H9 (cell line): ENCODE measurements at regions not wholly inside any gene's neighbourhood (a gene's known extent, or its start where the extent isn't known, plus 50 kb on each side); places are given as distances from the start of the nearest gene placed in this dataset.

Experiments
- DNase-seq: peaks from one replicate; pipeline ENCODE4 v3.0.0-alpha.2; 2017
- H2AFZ ChIP-seq: one replicate; pipeline ENCODE4 v1.6.1; 2013; ENCODE audit warnings: mild to moderate bottlenecking, low read length, control low read depth, moderate library complexity
- H2AK5ac ChIP-seq: 2 replicates; pipeline ENCODE4 v1.6.1; 2013; ENCODE audit warnings: low read length, control low read depth, mixed read lengths; ENCODE audit not compliant: insufficient read length
- H2BK120ac ChIP-seq: one replicate; pipeline ENCODE4 v1.6.1; 2013; ENCODE audit warnings: low read depth, mild to moderate bottlenecking, low read length, control low read depth, inconsistent platforms; ENCODE audit not compliant: poor library complexity, severe bottlenecking
- H2BK12ac ChIP-seq: 2 replicates; pipeline ENCODE4 v1.6.1; 2013; ENCODE audit warnings: low read length, control low read depth, mixed read lengths, low read depth; ENCODE audit not compliant: insufficient read length
- H2BK15ac ChIP-seq: 2 replicates; pipeline ENCODE4 v1.6.1; 2013; ENCODE audit warnings: low read depth, low read length, control low read depth
- H2BK20ac ChIP-seq: one replicate; pipeline ENCODE4 v1.6.1; 2013; ENCODE audit warnings: low read depth, mild to moderate bottlenecking, low read length, control low read depth, inconsistent platforms; ENCODE audit not compliant: poor library complexity, severe bottlenecking
- H2BK5ac ChIP-seq: 2 replicates; pipeline ENCODE4 v1.6.1; 2013; ENCODE audit warnings: low read length, control low read depth, mixed read lengths; ENCODE audit not compliant: insufficient read length
- H3K14ac ChIP-seq: 2 replicates; pipeline ENCODE4 v1.6.1; 2013; ENCODE audit warnings: low read length, control low read depth; ENCODE audit not compliant: insufficient read depth
- H3K18ac ChIP-seq: 2 replicates; pipeline ENCODE4 v1.6.1; 2013; ENCODE audit warnings: low read depth, mild to moderate bottlenecking, mixed read lengths, low read length, control low read depth; ENCODE audit not compliant: insufficient read length
- H3K23ac ChIP-seq: 2 replicates; pipeline ENCODE4 v1.6.1; 2013; ENCODE audit warnings: low read length, control low read depth, mixed read lengths, low read depth; ENCODE audit not compliant: insufficient read length
- H3K23me2 ChIP-seq: 2 replicates; pipeline ENCODE4 v1.6.1; 2013; ENCODE audit warnings: low read depth, mild to moderate bottlenecking, mixed read lengths, low read length, control low read depth; ENCODE audit not compliant: insufficient read length, poor library complexity, severe bottlenecking
- H3K27ac ChIP-seq: 2 replicates; pipeline ENCODE4 v1.5.1; 2013; ENCODE audit warnings: low read length, control low read depth, mixed read lengths, low read depth; ENCODE audit not compliant: insufficient read length
- H3K27me3 ChIP-seq: 2 replicates; pipeline ENCODE4 v1.6.1; 2013; ENCODE audit warnings: low read length, control low read depth, inconsistent platforms; ENCODE audit not compliant: insufficient read depth
- H3K4ac ChIP-seq: 2 replicates; pipeline ENCODE4 v1.6.1; 2013; ENCODE audit warnings: low read depth, mild to moderate bottlenecking, control low read depth, inconsistent platforms, low read length, moderate library complexity
- H3K4me1 ChIP-seq: 2 replicates; pipeline ENCODE4 v1.6.1; 2013; ENCODE audit warnings: low read length, control low read depth, inconsistent platforms; ENCODE audit not compliant: insufficient read depth
- H3K4me2 ChIP-seq: 2 replicates; pipeline ENCODE4 v1.6.1; 2013; ENCODE audit warnings: low read length, control low read depth, mixed read lengths; ENCODE audit not compliant: insufficient read length, insufficient read depth
- H3K56ac ChIP-seq: 2 replicates; pipeline ENCODE4 v1.6.1; 2013; ENCODE audit warnings: low read depth, mild to moderate bottlenecking, mixed read lengths, low read length, control low read depth; ENCODE audit not compliant: insufficient read length
- H3K79me1 ChIP-seq: 2 replicates; pipeline ENCODE4 v1.6.1; 2013; ENCODE audit warnings: low read depth, mild to moderate bottlenecking, moderate library complexity, low read length, control low read depth, inconsistent platforms; ENCODE audit not compliant: insufficient read depth, poor library complexity, severe bottlenecking
- H3K79me2 ChIP-seq: 2 replicates; pipeline ENCODE4 v1.6.1; 2013; ENCODE audit warnings: low read length, control low read depth, inconsistent platforms; ENCODE audit not compliant: insufficient read depth
- H3K9ac ChIP-seq: 2 replicates; pipeline ENCODE4 v1.6.1; 2013; ENCODE audit warnings: low read length, control low read depth, mixed read lengths; ENCODE audit not compliant: insufficient read length; ENCODE audit errors: extremely low read depth
- H3K9me3 ChIP-seq: one replicate; pipeline ENCODE4 v1.6.1; 2013; ENCODE audit warnings: low read depth, low read length, inconsistent platforms; ENCODE audit not compliant: control insufficient read depth
- H3T11ph ChIP-seq: one replicate; pipeline ENCODE4 v1.6.1; 2013; ENCODE audit warnings: mild to moderate bottlenecking, low read length, control low read depth, inconsistent platforms
- H4K20me1 ChIP-seq: one replicate; pipeline ENCODE4 v1.6.1; 2013; ENCODE audit not compliant: control insufficient read depth, insufficient read length, insufficient read depth
- H4K5ac ChIP-seq: 2 replicates; pipeline ENCODE4 v1.6.1; 2013; ENCODE audit warnings: low read depth, mild to moderate bottlenecking, mixed read lengths, low read length, control low read depth; ENCODE audit not compliant: insufficient read length
- H4K8ac ChIP-seq: replicated peaks from 2 replicates; pipeline ENCODE4 v1.6.1; 2013; ENCODE audit warnings: low read length, control low read depth, mixed read lengths, low read depth; ENCODE audit not compliant: insufficient read length
- H4K91ac ChIP-seq: 2 replicates; pipeline ENCODE4 v1.6.1; 2013; ENCODE audit warnings: low read depth, mild to moderate bottlenecking, moderate library complexity, mixed read lengths, low read length, control low read depth; ENCODE audit not compliant: insufficient read length
- H3K27ac Mint-ChIP-seq, 3 experiments: 2 replicates in 2 of 3; 3 replicates in 1 of 3; pipeline ENCODE4 v1.8.0; 2020 to 2021; ENCODE audit warnings: mixed read lengths in 3 of 3, mild to moderate bottlenecking in 1 of 3, moderate library complexity in 1 of 3
- H3K27me3 Mint-ChIP-seq: 2 replicates; pipeline ENCODE4 v1.8.0; 2021; ENCODE audit warnings: low read depth, mild to moderate bottlenecking, moderate library complexity, mixed read lengths
- H3K36me3 Mint-ChIP-seq, 3 experiments: 2 replicates in 2 of 3; 3 replicates in 1 of 3; pipeline ENCODE4 v1.8.0; 2020 to 2021; ENCODE audit warnings: low read depth in 3 of 3, mixed read lengths in 3 of 3; ENCODE audit not compliant: insufficient read depth in 1 of 3
- H3K4me1 Mint-ChIP-seq, 2 experiments: 2 replicates each; pipeline ENCODE4 v1.8.0; 2020; ENCODE audit warnings: mixed read lengths in 2 of 2
- H3K4me3 Mint-ChIP-seq, 2 experiments: 2 replicates in 1 of 2; 3 replicates in 1 of 2; pipeline ENCODE4 v1.8.0; 2020 to 2021; ENCODE audit warnings: mild to moderate bottlenecking in 2 of 2, mixed read lengths in 2 of 2, moderate library complexity in 1 of 2
- H3K9me3 Mint-ChIP-seq, 2 experiments: 2 replicates in 1 of 2; 3 replicates in 1 of 2; pipeline ENCODE4 v1.8.0; 2020; ENCODE audit warnings: mild to moderate bottlenecking in 2 of 2, mixed read lengths in 2 of 2, moderate library complexity in 1 of 2
- CTCF ChIP-seq: fragments of 200-600 bp; sonication (generic); conservative IDR thresholded peaks from 3 replicates; pipeline ENCODE4 v1.8.0; 2021; ENCODE audit warnings: antibody characterized with exemption, mild to moderate bottlenecking
- WGBS: extraction: QIAGEN DNeasy Blood & Tissue Kit; methylation state at CpG from one replicate; pipeline ENCODE4 v1.1.7; 2013; ENCODE audit warnings: missing lambda C conversion rate, low lambda C conversion rate, mixed read lengths; ENCODE audit not compliant: insufficient read length; ENCODE audit errors: extremely low coverage; 5-methylcytosine and 5-hydroxymethylcytosine counted together

GRCh38 chr6:80633412-80633811 is 526.9 kb downstream of the BCKDHB start:
- Histone ChIP-seq H2BK12ac (no peak overlapping the region), H2AK5ac (no peak overlapping the region), H3K4me1 (peaks cover 2% of the 10 kb centered on the region; the same call in 1 of the 2 replicates), H4K8ac (no peak overlapping the region), H3K79me2 (no peaks in the 10 kb centered on the region), H2BK5ac (no peak overlapping the region), H2BK15ac (no peak overlapping the region), H3K27me3 (no peaks in the 10 kb centered on the region), H3T11ph (no peak overlapping the region), H3K9me3 (no peaks in the 10 kb centered on the region), H4K91ac (no peak overlapping the region), H2BK20ac (no peak overlapping the region), H2AFZ (no peak overlapping the region), H3K4ac (no peak overlapping the region), H4K20me1 (no peaks in the 10 kb centered on the region), H2BK120ac (no peak overlapping the region), H3K23ac (no peak overlapping the region), H3K79me1 (no peaks in the 10 kb centered on the region), H3K4me2 (no peak overlapping the region), H4K5ac (no peak overlapping the region), H3K14ac (no peak overlapping the region), H3K9ac (no peak overlapping the region), H3K18ac (no peak overlapping the region), H3K56ac (no peak overlapping the region), H3K27ac (no peak overlapping the region), H3K23me2 (no peaks in the 10 kb centered on the region)
- H3K27me3 Mint-ChIP-seq: no peaks in the 10 kb centered on the region
- peaks cover under 1 to 6% of the 10 kb centered on the region in 2 experiments; a peak in 3 of 4 replicates for H3K4me1 Mint-ChIP-seq
- no CpG with 5 or more reads among the region's 2 CpGs for WGBS
- DNase-seq: no peak
- H3K9me3 Mint-ChIP-seq: no peaks in the 10 kb centered on the region; a peak in 2 of 5 replicates
- no peaks in the 10 kb centered on the region for H3K36me3 Mint-ChIP-seq
- no peak overlapping the region for H3K27ac Mint-ChIP-seq
- TF ChIP-seq CTCF: no peak
- H3K4me3 Mint-ChIP-seq: no peak overlapping the region
